Kidney glomerular epithelial cell (primary cell): ENCODE measurements at regions not wholly inside any gene's neighbourhood (a gene's known extent, or its start where the extent isn't known, plus 50 kb on each side); places are given as distances from the start of the nearest gene placed in this dataset.

Source experiments
- DNase-seq: peaks from one replicate; lab custom pipeline; 2025; lab: John Stamatoyannopoulos, UW

DNA sequence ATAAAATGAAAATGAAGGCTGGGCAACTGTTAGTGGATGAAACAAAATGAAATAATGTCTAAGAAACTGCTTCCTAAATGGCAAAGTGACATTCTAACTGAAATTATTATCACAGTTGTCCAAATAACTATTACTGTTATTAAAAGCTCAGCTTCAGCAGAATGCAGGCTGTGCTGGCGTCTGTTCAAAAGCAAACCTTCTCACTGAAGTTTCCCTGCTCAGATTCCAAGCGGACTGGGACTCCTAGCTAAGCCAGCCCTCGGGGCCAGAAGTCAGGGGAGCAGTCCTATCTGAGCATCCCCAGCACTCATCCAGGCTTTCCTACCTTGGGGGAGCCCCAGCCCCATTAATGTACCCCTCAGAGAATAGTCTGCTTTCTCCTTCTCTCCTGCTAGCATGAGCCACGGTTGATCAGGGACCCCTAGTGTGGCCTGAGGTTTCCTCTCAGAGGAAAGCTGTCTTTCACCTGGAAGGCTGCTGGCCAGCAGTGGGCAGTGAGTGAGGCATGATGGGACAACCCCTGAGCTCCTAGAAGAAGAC is 1167.3 kb downstream of the TBC1D22A start:
- DNase-seq: no peak

DNA sequence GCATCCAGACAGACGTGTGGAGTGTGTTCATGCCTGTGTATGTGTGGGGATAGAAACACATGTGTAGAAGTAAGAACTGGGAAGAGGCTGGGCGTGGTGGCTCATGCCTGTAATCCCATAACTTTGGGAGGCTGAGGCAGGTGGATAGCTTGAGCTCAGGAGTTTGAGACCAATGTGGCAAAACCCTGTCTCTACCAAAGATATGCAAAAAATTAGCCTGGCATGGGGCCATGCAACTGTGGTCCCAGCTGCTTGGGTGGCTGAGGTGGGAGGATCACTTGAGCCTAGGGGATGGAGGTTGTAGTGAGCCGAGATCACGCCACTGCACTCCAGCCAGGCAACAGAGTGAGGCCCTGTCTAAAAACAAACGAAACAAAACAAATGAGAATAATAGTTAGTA is 1166.6 kb downstream of the TBC1D22A start:
- peak; percentile 26 for DNase-seq

DNA sequence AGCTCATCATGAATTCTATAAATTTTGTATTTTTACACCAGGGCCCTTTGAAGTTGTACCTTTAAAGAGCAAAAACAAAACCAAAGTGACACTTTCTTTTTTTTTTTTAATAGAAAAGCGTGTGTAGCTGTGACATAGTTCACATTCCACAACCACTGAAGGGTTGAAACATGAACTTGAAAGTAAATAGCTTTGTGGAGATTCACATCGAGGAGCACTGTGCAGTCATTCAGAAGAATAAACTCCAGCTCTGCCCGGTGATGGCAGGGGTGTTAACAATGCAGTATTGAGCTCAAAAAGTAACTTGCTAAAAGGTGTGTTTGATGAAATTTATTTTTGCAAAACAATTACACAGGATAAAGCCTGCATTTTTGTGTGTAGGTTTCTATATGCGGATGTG is 1166.2 kb downstream of the TBC1D22A start:
- peak; percentile 61 for DNase-seq

DNA sequence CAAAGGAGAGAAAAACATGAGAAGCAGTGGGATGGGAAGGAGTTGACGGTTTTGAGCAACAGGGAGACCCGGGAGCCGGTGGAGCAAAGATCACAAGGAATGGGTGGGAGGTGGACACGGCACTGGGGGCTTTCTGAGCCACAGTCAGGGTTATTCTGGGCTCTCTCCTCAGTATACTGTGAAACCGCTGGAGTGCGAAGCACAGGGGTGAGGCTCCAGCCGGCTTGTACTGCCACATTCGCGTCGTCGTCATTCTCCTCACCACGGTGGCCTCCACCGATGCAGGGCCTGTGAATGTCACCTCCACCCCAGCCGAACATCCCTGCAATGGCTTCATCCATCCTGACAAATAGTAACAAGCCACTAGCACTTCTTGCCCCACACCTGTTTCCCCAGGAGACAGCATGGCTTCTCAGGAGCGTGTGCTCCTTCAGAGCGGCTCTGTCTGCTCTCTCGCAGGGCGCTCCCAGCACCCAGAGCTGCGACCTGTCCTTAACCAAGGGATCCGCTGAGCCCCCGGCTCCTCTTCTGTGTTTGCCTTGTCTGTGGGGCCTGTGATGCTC is 1165.3 kb downstream of the TBC1D22A start:
- no peak for DNase-seq

DNA sequence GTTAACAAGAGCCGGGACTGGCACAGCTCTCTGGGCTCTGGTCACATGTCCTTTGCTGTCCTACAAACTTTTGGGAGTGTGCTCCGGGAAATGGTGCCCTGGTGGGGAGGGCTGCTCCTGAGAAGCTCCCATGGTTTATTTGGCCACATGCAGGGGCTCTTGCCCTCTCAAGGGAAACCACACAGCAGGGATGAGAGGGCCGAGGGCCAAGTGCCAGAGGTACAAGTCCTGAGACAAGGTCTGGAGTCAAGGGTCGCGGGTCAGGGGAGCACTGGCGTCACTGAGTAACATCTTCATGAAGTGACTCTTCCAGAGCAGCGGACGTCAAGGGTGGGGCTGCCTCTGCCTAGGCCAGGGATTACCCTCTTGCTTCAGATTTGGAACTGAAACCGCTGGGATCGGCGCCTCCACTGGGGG is 1160.6 kb downstream of the TBC1D22A start:
- no peak for DNase-seq

DNA sequence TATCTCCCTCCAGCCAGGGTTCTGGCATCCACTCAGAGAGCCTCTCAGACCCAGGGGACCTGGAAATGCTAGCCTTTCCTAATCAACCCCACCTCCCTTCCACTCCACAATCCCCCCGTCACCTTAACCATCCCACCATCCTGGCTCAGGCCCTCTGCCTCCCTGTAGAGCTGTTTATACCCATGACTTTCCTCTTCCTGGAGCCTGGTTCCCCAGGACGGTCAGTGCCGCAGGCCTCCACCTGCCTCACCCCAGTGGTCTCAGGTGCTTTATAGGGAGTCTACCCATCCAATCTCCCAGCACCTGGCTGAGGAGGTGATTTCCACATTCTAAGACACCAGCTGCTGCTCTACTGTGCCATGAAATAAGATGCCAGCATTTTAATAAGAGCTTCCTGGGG is 1159.5 kb downstream of the TBC1D22A start:
- no peak for DNase-seq

DNA sequence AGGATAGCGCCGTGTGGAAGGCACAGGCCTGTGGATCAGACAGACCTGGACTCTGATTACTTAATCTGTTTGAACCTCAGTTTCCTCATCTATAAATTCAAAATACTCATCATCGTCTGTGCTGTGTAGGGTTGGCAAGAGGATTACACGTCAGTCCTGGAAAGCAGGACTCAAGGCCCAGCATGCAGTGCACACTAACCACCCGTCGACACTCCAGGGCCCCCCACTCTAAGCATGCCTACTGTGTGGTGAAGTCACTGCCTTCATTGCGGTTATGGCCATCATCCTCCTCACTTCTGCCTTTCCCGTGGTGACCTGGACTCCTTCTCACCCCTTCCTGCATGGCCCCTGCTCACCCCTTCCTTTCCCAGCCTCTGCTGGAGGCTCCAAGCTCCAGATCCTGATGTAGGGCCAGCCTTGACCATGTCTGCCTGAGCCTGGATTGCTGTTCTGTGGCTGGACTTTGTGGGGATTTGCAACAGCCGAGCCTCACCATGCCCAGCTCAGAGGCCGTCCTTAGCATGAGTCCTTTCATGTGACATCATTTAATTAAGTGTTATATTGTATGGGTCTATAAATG is 1158.0 kb downstream of the TBC1D22A start:
- DNase-seq: no peak

DNA sequence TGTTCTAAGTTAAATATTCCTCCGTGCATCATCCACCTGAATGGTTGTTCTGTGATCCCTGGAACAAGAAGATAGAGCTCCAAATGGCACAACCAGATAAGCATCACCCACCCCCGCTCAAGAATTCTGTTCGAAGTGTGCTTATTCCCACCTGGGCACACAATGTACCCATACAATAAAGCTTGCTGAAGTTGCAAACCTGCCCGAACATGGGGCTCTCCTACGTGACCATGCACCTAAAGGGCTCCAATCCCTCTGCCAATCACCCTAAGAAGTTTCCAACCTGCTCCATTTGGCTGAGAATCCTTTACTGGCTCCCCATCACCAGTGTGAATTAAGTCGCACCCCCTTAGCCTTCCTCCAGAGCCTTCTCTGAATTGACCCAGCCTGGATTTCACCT is 1157.4 kb downstream of the TBC1D22A start:
- DNase-seq: no peak

DNA sequence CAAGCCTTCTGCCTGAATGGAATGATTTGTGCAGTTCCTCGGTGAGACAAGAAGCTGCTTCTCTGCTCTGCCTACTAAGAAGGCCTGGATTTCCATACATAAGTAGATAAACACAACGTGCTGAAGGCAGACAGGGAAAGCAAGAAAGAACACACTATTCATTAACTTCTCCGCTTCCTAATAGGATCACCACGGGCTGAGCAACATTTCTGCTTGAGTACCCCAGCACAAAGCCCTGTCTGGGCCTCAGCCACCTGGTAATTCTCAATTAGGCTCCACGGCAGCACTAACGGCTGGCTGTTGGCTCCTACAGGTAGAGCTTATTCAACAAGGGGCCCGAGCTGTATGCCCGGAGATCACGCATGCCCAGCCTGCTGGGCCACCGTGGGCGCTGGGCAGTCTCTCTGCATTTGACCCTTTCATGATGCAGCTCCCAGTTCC is 1156.6 kb downstream of the TBC1D22A start:
- peak; percentile 6 for DNase-seq

DNA sequence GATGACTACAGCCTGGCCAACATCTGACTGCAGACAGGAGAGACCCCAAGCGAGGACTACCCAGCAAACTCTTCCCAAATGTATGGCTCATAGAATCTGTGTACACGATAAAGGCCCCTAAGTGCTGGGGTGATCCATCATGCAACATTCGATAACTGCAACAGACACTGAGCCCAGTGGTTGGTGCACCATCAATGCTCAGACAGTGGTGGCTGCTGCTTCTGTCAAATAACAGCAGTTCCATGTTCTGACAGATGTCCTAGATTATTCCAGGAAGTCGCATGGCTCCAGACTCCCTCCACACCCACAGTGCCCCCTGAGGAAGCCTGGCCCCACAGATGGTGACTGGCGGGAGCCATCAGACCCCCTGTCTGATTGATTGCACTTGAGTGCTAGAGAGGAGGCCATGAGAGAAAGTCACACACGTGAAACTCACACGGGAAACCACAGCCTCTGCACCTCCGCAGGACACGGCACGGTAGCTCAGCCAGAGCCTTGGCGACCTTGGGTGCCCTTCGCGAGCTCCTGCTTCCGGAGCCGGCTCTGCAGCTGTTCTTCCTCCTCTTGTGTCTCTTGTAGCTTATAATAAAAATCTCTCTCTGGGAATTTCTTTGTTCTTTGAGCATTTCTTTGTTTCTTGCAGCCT is 1155.9 kb downstream of the TBC1D22A start:
- no peak for DNase-seq

DNA sequence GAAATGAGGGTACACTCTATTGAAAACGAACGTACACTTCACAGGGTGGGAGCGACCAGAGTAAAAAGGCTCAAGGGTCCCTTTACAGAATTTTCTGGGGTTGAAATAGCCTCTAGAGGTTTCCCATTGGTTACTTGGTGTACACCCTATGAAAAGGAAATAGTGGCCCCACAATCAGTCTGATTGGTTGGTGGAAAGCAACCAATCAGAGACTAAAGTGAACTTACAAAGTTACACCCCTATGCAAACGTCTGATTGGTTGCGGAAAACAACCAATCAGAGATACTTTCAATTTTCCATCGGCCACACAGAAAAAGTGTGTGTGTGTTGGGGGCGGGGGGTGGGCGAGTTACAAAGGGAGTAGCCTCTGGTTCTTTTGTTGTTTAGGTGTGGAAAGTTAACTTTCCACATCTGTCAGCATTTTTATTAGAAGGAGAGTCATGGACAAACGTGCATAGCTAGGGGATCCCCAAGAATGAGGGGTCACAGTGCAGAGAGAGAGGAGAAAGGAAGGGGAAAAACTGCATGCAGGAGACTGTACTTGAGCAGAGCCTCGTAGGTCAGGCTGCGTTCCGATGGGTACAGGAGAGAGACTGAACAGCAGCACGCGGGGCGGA is 1152.1 kb downstream of the TBC1D22A start:
- DNase-seq: no peak

DNA sequence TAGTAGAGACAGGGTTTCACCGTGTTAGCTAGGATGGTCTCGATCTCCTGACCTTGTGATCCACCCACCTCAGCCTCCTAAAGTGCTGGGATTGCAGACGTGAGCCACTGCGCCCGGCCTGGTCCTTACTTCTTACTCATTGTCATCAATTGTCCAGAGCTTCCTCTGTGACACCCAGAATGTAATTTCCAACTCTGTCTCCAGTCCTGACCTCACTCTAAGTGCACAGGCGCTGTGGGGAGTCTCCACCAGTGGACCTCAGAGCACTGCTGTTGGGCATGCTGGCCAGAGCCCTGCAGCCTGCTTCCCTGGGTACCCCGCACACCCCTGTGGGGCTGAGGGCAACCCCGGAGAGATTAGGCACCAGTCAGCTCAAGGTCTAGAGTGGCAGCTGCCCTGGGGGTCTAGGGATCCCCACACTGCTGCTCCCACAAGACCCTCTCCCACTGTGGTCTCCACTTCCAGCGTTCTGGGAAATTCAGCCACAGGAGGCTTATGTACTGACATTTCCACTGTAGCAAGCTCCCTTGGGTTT is 1140.3 kb downstream of the TBC1D22A start:
- no peak for DNase-seq

DNA sequence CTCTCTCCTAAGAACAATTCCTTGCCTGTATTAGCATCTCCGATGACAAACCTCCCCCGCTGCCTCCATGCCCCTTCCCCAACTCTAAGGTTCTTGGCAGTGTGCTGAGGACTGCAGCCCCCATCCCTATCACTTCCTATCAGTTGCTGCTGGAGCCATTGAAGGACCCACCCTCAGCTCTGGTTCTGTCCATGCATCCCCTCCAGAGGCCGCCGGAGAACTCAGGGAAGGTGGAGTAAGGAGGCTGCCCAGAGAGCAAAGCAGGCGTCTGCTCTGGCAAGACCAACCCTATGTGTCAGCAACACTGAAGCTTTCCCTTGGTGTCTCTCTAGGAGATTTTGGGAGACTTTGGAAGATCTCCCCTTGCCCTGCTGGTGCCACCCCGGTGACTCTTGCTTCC is 1139.5 kb downstream of the TBC1D22A start:
- DNase-seq: no peak

DNA sequence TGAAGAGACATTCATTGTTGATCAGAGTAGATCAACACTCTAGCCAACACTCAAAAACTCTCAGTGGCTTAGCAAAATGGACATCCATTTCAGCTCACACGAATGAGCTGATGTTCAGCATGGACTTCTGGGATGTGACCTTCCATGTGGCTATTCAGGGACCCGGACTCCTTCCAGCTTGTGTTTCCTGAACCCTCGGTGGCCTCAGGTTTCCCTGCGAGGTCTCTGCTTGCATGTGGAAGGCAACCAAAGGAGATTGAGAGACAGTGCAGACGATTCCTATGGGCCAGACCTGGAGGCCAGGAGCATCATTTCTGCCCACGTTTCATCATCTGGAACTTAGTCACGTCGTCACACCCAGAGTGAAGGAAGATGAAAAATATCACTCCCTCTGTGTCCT is 1137.4 kb downstream of the TBC1D22A start:
- no peak for DNase-seq

DNA sequence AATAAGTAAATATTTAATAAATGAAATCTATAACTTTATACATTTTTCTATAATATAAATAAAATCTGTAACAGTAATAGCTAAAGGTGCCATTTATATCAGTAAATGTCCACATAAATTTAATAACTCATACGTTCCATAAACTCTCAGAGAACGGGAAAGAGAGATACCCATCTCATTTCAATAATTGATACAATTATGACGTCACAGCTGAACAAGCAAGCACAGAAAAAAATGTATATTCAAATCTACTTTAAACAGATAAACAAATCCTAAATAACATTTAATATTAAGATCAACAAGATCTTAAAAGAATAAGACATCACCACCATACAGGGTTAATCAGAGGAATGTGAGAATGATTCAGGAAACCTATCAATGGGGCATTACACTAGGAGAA is 1136.5 kb downstream of the TBC1D22A start:
- DNase-seq: no peak

DNA sequence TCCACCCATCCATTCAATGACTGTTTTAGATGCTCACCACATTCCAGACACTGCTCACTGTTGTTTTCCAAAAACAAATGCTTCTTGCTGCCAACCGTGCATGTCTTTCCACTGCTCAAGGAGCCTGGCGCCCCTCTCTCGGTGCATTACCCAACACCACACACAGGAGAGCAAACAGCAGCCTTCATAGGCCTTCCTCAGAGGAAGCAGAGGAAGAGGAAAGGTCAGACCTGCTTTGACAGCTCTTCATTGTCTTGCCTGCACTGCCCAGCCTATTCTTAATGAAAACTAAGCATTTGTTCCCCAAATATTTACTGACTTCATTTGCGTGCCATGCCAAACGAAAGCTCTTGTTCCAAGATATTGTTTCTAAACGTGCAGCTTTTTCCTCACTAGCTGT is 1129.2 kb downstream of the TBC1D22A start:
- DNase-seq: no peak

DNA sequence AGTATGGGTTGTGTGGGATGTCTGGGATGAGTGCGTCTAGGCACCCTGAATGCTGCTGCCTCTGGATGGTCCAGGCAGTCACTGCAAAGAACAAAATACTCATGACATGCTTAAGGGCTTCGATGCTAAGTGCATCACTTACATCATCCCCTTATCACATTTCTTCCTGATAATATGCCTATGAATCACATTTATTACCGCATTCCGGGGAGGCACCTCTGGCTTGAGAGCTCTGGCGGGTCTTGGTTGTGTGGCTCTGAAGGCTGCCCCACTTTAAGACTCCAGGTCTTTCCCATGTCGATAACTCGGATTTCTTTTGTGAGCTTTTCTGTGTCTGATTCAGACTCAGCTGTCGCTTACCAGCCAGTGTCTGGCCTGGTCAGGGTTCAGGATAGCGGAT is 1126.4 kb downstream of the TBC1D22A start:
- DNase-seq: no peak

DNA sequence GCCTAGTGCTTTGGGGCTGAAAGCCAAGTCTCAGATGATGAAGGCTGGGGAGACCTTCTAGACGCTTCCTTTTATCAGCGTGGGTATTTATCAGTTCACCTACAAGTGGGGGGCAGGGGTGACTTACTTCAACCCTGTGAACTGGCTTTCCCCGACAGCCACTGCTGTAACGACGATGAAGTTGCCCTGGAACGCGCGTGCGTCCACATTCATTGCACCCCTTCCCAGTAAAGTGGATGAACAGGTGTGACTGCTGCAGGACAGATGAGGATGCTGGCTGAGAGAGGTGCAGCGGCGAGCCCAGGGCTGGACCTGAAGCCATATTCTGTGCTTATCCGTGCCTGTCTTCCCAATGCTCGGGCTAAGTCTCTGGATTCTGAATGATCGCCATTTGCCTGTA is 1122.3 kb downstream of the TBC1D22A start:
- DNase-seq: no peak

DNA sequence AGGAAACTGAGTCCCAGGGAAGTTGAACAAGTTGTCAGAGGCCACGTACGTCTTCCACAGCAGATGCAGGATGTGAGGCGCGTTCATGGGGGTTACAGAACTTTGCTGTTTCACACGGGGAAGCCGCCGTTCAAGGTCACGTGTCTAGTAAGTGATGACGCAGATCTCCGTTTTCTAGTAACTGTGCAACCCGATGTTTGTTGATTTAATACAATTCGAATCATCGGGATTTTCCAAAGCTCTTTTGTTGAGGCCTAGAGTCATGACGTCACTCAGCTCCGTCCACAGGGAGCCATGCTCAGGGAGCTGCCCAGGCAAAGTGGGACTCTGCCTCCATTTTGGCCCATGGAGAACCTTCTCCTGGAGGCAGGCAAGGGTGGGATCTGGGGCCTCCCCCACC is 1121.8 kb downstream of the TBC1D22A start:
- DNase-seq: no peak

DNA sequence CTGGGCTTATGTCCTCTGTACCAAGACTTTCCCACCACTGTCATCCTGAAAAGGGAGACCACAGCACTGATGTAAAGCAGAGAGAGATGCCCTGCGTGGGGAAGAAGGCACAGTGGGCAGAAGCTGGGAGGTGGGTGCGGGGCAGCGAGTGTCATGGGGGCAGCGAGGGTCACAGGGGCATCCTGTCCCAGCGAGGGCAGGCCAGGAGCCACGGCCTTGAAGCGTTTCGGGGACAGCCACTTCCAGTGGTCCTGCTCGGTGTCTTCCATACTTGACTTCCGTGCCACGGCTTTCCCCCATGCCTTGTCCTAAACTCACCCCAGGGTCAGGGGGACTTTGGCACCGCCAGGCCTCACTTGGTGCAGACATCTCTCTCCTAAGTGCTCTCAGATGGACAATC is 1121.3 kb downstream of the TBC1D22A start:
- DNase-seq: no peak

DNA sequence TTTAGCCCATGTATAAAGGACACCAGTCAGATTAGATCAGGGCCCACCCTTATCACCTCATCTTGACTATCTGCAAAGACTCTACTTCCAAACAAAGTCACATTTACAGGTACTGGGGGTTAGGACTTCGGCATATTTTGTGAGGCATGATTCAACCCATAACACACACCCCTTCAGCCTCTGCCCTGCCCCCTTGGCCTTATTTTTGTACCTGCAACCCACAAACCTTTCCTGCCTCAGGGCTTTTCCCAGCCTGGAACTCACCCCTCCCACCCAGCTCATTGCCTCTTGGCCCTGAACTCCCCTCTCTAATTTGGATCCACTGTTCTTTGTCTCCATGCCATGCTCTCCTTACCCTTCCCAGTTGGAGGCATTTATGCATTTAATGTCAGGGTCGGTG is 1116.9 kb downstream of the TBC1D22A start:
- no peak for DNase-seq

DNA sequence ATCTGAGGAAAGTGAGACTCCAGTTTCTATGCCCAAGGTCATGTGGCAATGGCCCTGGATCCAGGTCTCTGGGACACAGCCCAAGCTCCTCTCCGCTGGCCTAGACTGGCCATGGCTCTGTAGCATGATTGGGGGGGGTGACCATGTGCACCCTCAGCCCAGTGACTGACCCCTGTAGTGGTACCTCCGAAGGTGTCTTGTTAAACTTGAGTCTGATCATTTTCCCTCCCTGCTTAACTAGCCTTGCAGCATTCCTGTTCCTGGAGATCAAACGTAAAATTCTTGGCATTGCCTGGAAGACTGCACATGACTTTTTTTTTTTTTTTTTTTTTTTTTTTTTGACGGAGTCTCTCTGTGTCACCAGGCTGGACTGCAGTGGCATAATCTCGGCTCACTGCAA is 1116.0 kb downstream of the TBC1D22A start:
- DNase-seq: no peak
